ENCODE measurements at regions not wholly inside any gene's neighbourhood (a gene's known extent, or its start where the extent isn't known, plus 50 kb on each side); places are given as distances from the start of the nearest gene placed in this dataset.

- POLR2A ChIA-PET, result no interaction called here
- CTCF ChIA-PET, result no interaction called here
- Histone ChIP-seq H3K4me3 (ENCODE audit: low read depth, low read length) (no peak overlapping the region), H3K9me3 (ENCODE audit: control insufficient read depth, insufficient read depth, low read depth, low read length) (no peaks in the 10 kb centered on the region), H3K27ac (ENCODE audit: extremely low read depth, low read depth, low read length) (no peak overlapping the region), H3K4me1 (ENCODE audit: control insufficient read depth, insufficient read depth, low read length) (no peaks in the 10 kb centered on the region), H3K36me3 (ENCODE audit: control insufficient read depth in 2 of 2, insufficient read depth in 1 of 2, low read length in 2 of 2) (no peaks in the 10 kb centered on the region)
- TF ChIP-seq HOXA7 (CRISPR knock-in tag; IDR thresholded peaks at IDR 0.05; ENCODE audit: borderline replicate concordance) (no peak), GFI1B (tag by site-specific recombination; IDR thresholded peaks at IDR 0.05) (no peak), PBX3 (CRISPR knock-in tag; IDR thresholded peaks at IDR 0.05) (no peak), ZNF175 (tag by site-specific recombination; IDR thresholded peaks at IDR 0.05) (no peak), ZNF223 (tag by site-specific recombination; IDR thresholded peaks at IDR 0.05) (no peak), ZBTB44 (tag by site-specific recombination; IDR thresholded peaks at IDR 0.05) (no peak), ZBTB1 (tag by site-specific recombination; IDR thresholded peaks at IDR 0.05) (no peak), ZNF155 (tag by site-specific recombination; IDR thresholded peaks at IDR 0.05) (no peak), ZBTB49 (tag by site-specific recombination; IDR thresholded peaks at IDR 0.05; ENCODE audit: low read depth) (no peak), ZNF529 (tag by site-specific recombination; IDR thresholded peaks at IDR 0.05; ENCODE audit: insufficient replicate concordance) (no peak), ZNF138 (tag by site-specific recombination; IDR thresholded peaks at IDR 0.05; ENCODE audit: borderline replicate concordance) (no peak), ZNF398 (tag by site-specific recombination; IDR thresholded peaks at IDR 0.05) (no peak), ZNF548 (tag by site-specific recombination; IDR thresholded peaks at IDR 0.05) (no peak), ZNF324 (tag by site-specific recombination; IDR thresholded peaks at IDR 0.05) (no peak), ZSCAN23 (tag by site-specific recombination; IDR thresholded peaks at IDR 0.05) (no peak), ZNF169 (tag by site-specific recombination; IDR thresholded peaks at IDR 0.05) (no peak), ZNF341 (tag by site-specific recombination; IDR thresholded peaks at IDR 0.05; ENCODE audit: low read depth) (no peak)
These were observed 79.7 kb downstream of the MRPS30 start for GRCh38 chr5:44888435-44888834.

- Histone ChIP-seq H3K27ac (ENCODE audit: extremely low read depth, low read depth, low read length) (no peak overlapping the region), H3K4me1 (ENCODE audit: control insufficient read depth, insufficient read depth, low read length) (no peaks in the 10 kb centered on the region), H3K36me3 (ENCODE audit: control insufficient read depth in 2 of 2, insufficient read depth in 1 of 2, low read length in 2 of 2) (no peaks in the 10 kb centered on the region), H3K4me3 (ENCODE audit: low read depth, low read length) (no peak overlapping the region), H3K9me3 (ENCODE audit: control insufficient read depth, insufficient read depth, low read depth, low read length) (no peaks in the 10 kb centered on the region)
- POLR2A ChIA-PET, result no interaction called here
- CTCF ChIA-PET, result no interaction called here
- no peak for TF ChIP-seq ZFP41 (tag by site-specific recombination; IDR thresholded peaks at IDR 0.05; ENCODE audit: borderline replicate concordance)
- no peak for TF ChIP-seq ZNF701 (tag by site-specific recombination; IDR thresholded peaks at IDR 0.05)
- no peak for TF ChIP-seq KLF17 (tag by site-specific recombination; IDR thresholded peaks at IDR 0.05)
These were observed 82.4 kb downstream of the MRPS30 start for GRCh38 chr5:44891116-44891515.

Data from HEK293 (cell line).